ENCODE measurements at regions not wholly inside any gene's neighbourhood (a gene's known extent, or its start where the extent isn't known, plus 50 kb on each side); places are given as distances from the start of the nearest gene placed in this dataset.

DNA sequence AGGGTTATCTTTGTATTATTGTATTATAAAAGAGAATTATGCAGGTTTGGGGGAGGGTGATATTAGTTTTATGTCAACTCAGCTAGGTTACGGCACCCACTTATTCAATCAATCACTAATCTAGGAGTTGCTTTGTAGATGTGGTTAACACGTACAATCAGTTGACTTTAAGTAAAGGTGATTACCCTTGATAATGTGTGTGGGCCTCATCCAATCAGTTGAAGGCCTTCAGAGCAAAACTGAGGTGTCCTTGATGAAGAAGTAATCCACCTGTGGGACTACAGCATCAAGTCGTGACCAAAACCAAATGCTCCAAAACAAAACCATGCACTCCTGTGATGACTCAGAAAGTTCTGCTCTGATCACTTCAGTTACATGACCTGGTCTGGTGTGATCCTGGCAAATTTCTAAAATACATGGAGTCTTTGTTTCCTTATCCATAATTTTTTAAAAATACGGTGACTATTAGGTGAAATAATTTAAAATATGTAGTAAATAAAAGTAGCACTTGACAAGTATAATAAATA is 114.1 kb downstream of the IYD start:
- TF ChIP-seq, protein P1, sequence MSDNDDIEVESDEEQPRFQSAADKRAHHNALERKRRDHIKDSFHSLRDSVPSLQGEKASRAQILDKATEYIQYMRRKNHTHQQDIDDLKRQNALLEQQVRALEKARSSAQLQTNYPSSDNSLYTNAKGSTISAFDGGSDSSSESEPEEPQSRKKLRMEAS (IDR thresholded peaks at IDR 0.05): no peak
- no peak for TF ChIP-seq YY1 (IDR thresholded peaks at IDR 0.05; ENCODE audit: low read depth)
- no peak for TF ChIP-seq CEBPB (IDR thresholded peaks at IDR 0.05)
- TF ChIP-seq EGR1 (IDR thresholded peaks at IDR 0.05): no peak
- no peak for TF ChIP-seq NFIC (IDR thresholded peaks at IDR 0.05)
- TF ChIP-seq, protein P2, sequence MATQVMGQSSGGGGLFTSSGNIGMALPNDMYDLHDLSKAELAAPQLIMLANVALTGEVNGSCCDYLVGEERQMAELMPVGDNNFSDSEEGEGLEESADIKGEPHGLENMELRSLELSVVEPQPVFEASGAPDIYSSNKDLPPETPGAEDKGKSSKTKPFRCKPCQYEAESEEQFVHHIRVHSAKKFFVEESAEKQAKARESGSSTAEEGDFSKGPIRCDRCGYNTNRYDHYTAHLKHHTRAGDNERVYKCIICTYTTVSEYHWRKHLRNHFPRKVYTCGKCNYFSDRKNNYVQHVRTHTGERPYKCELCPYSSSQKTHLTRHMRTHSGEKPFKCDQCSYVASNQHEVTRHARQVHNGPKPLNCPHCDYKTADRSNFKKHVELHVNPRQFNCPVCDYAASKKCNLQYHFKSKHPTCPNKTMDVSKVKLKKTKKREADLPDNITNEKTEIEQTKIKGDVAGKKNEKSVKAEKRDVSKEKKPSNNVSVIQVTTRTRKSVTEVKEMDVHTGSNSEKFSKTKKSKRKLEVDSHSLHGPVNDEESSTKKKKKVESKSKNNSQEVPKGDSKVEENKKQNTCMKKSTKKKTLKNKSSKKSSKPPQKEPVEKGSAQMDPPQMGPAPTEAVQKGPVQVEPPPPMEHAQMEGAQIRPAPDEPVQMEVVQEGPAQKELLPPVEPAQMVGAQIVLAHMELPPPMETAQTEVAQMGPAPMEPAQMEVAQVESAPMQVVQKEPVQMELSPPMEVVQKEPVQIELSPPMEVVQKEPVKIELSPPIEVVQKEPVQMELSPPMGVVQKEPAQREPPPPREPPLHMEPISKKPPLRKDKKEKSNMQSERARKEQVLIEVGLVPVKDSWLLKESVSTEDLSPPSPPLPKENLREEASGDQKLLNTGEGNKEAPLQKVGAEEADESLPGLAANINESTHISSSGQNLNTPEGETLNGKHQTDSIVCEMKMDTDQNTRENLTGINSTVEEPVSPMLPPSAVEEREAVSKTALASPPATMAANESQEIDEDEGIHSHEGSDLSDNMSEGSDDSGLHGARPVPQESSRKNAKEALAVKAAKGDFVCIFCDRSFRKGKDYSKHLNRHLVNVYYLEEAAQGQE (IDR thresholded peaks at IDR 0.05; ENCODE audit: low read depth): no peak
- TF ChIP-seq TEAD4 (IDR thresholded peaks at IDR 0.05): no peak
- TF ChIP-seq RAD21 (IDR thresholded peaks at IDR 0.05; ENCODE audit: low read depth): no peak
- TF ChIP-seq EP300 (IDR thresholded peaks at IDR 0.05; ENCODE audit: borderline replicate concordance): no peak
- no peak for TF ChIP-seq FOXM1 (IDR thresholded peaks at IDR 0.05; ENCODE audit: borderline replicate concordance, low read depth)
- TF ChIP-seq TAF1 (IDR thresholded peaks at IDR 0.05; ENCODE audit: low read depth): no peak
- no peak for TF ChIP-seq CREB1 (IDR thresholded peaks at IDR 0.05; ENCODE audit: low read depth)
- no peak for TF ChIP-seq ZBTB7A (IDR thresholded peaks at IDR 0.05; ENCODE audit: low read depth)
- no peak for TF ChIP-seq TCF12 (IDR thresholded peaks at IDR 0.05; ENCODE audit: low read depth)
- TF ChIP-seq, protein P3, sequence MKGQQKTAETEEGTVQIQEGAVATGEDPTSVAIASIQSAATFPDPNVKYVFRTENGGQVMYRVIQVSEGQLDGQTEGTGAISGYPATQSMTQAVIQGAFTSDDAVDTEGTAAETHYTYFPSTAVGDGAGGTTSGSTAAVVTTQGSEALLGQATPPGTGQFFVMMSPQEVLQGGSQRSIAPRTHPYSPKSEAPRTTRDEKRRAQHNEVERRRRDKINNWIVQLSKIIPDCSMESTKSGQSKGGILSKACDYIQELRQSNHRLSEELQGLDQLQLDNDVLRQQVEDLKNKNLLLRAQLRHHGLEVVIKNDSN (IDR thresholded peaks at IDR 0.05): no peak

DNA sequence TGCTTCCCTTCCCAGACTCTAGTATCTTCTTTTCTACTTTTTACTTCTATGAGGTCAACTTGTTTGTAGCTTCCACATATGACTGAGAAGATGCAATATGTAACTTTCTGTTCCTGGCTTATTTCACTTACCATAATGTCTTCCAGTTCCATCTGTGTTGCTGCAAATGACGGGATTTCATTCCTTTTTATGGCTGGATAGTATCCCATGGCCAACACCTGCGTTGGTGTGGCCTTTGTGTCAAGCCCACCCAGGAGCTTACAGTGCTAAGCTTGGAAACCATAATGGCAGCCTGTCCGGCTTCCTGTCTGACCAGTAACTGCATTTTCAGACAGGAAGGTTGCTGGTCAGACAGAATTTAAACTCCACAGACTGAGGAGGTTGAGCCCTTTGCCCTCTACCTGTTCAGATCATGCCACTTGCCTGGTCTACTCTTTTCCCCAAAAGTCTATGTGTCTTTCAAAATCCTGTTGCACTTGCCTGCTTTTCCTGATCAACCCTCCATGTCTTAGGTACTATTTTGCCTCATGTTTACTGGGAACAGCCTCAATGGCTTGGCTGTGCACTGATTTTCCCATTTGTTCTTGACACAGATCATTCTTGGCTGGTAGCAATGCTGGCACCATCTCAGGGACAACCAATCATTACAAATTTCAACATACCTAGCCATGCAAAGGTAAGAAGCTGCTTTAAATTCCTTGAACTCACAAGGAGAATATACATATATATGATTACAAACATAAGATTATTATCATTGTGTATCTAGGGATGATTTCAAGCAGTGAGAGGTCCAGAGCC is 114.3 kb upstream of the PLEKHG1 start:
- no peak for TF ChIP-seq TEAD4 (IDR thresholded peaks at IDR 0.05)
- TF ChIP-seq TAF1 (IDR thresholded peaks at IDR 0.05; ENCODE audit: low read depth): no peak
- TF ChIP-seq, protein P1 (IDR thresholded peaks at IDR 0.05): no peak
- no peak for TF ChIP-seq CEBPB (IDR thresholded peaks at IDR 0.05)
- no peak for TF ChIP-seq YY1 (IDR thresholded peaks at IDR 0.05; ENCODE audit: low read depth)
- TF ChIP-seq NFIC (IDR thresholded peaks at IDR 0.05): no peak

DNA sequence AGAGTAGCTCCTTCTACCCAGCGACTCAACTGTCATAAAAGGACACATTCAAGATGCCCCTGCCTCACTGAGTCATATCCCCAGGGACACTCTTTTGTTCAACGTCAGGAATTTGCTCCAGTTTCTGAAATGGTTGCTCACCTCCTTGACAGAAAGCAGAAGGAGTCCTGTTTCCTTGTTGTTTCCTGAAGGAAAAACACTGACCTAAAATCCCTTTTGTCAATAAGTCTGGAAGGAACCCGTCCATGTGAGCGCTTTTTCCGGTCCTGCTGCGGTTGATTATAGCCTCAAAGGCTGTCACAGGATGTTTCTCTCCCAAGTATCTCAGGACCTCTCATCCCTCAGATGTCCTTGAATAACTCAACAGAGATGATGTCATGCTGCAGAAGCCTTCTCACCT is 113.6 kb upstream of the PLEKHG1 start:
- TF ChIP-seq, protein P2 (IDR thresholded peaks at IDR 0.05; ENCODE audit: low read depth): no peak
- TF ChIP-seq TCF12 (IDR thresholded peaks at IDR 0.05; ENCODE audit: low read depth): no peak
- TF ChIP-seq, protein P1 (IDR thresholded peaks at IDR 0.05): no peak

DNA sequence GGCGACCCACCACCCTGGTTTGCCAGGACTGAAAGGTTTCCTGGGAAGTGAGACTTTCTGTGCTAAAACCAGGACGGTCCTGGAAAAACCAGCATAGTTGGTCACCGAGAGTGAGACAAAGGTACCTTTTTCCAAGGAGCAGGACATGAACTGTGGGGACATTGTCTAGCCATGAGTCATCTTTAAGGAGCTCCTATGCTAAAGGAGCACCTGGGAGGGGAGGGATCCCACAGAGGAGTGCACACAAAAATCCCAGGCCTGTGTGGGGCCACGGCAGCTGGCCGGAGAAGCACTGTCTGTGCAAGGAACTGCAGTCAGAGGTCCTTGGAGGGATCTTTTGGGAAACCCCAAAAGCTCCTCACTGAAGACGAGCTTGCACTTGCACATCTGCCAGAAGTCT is 109.1 kb upstream of the PLEKHG1 start:
- TF ChIP-seq EP300 (IDR thresholded peaks at IDR 0.05; ENCODE audit: borderline replicate concordance): peak; percentile 43; the same call in 1 of the 2 replicates
- TF ChIP-seq RAD21 (IDR thresholded peaks at IDR 0.05; ENCODE audit: low read depth): peak; percentile 10; the same call in 1 of the 2 replicates
- TF ChIP-seq, protein P1 (IDR thresholded peaks at IDR 0.05): no peak
- TF ChIP-seq, protein P3 (IDR thresholded peaks at IDR 0.05): no peak
- 0 out of 2 replicates have a peak, but pooled peaks have one; percentile 27 for TF ChIP-seq TCF12 (IDR thresholded peaks at IDR 0.05; ENCODE audit: low read depth)
- peak; percentile 74 for TF ChIP-seq TEAD4 (IDR thresholded peaks at IDR 0.05)

DNA sequence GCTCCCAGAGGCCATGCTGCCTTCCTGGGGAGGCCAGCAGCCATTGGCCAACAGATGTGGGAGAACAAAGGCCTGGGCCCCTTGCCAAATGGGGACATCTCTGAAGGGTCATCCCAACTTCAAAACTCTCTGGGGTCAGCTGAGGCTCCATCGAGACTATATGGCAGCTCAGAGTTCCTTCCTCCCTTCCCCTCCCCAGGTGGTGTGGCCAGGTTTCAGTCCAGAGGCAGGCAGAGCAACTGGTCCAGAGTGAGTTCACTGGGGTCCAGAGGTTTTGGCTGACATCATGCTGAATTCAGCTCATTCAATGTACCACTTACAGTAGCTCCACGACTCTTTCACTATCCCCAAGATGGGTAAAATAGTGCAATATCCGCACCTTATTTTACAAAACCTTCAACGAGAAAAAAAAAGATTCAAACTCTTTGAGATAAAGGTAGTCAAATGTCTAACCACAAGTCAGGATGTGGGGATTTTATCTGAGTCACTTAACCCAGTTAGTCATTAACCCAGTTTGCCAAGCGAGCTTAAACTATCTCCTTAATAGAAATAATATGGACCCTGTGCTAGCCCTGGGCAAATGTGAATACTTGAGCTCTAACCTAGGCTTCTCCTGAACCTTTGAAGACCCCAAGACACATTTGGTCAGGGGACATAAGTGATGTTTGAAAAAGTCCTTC is 108.4 kb upstream of the PLEKHG1 start:
- TF ChIP-seq ZBTB7A (IDR thresholded peaks at IDR 0.05; ENCODE audit: low read depth) (no peak), YY1 (IDR thresholded peaks at IDR 0.05; ENCODE audit: low read depth) (no peak), CEBPB (IDR thresholded peaks at IDR 0.05) (no peak), FOXM1 (IDR thresholded peaks at IDR 0.05; ENCODE audit: borderline replicate concordance, low read depth) (no peak), CREB1 (IDR thresholded peaks at IDR 0.05; ENCODE audit: low read depth) (no peak), EP300 (IDR thresholded peaks at IDR 0.05; ENCODE audit: borderline replicate concordance) (no peak), TEAD4 (IDR thresholded peaks at IDR 0.05) (no peak), TAF1 (IDR thresholded peaks at IDR 0.05; ENCODE audit: low read depth) (no peak), EGR1 (IDR thresholded peaks at IDR 0.05) (no peak), RAD21 (IDR thresholded peaks at IDR 0.05; ENCODE audit: low read depth) (no peak), NFIC (IDR thresholded peaks at IDR 0.05) (no peak), TCF12 (IDR thresholded peaks at IDR 0.05; ENCODE audit: low read depth) (no peak)
- TF ChIP-seq, protein P3 (IDR thresholded peaks at IDR 0.05): no peak
- TF ChIP-seq, protein P2 (IDR thresholded peaks at IDR 0.05; ENCODE audit: low read depth): no peak
- TF ChIP-seq, protein P1 (IDR thresholded peaks at IDR 0.05): no peak
